H9 (cell line): ENCODE measurements at regions not wholly inside any gene's neighbourhood (a gene's known extent, or its start where the extent isn't known, plus 50 kb on each side); places are given as distances from the start of the nearest gene placed in this dataset.

ENCODE experiments used
- DNase-seq: peaks from one replicate; pipeline ENCODE4 v3.0.0-alpha.2; 2017
- H2AFZ ChIP-seq: one replicate; pipeline ENCODE4 v1.6.1; 2013; ENCODE audit warnings: mild to moderate bottlenecking, low read length, control low read depth, moderate library complexity
- H2AK5ac ChIP-seq: 2 replicates; pipeline ENCODE4 v1.6.1; 2013; ENCODE audit warnings: low read length, control low read depth, mixed read lengths; ENCODE audit not compliant: insufficient read length
- H2BK120ac ChIP-seq: one replicate; pipeline ENCODE4 v1.6.1; 2013; ENCODE audit warnings: low read depth, mild to moderate bottlenecking, low read length, control low read depth, inconsistent platforms; ENCODE audit not compliant: poor library complexity, severe bottlenecking
- H2BK12ac ChIP-seq: 2 replicates; pipeline ENCODE4 v1.6.1; 2013; ENCODE audit warnings: low read length, control low read depth, mixed read lengths, low read depth; ENCODE audit not compliant: insufficient read length
- H2BK15ac ChIP-seq: 2 replicates; pipeline ENCODE4 v1.6.1; 2013; ENCODE audit warnings: low read depth, low read length, control low read depth
- H2BK20ac ChIP-seq: one replicate; pipeline ENCODE4 v1.6.1; 2013; ENCODE audit warnings: low read depth, mild to moderate bottlenecking, low read length, control low read depth, inconsistent platforms; ENCODE audit not compliant: poor library complexity, severe bottlenecking
- H2BK5ac ChIP-seq: 2 replicates; pipeline ENCODE4 v1.6.1; 2013; ENCODE audit warnings: low read length, control low read depth, mixed read lengths; ENCODE audit not compliant: insufficient read length
- H3K14ac ChIP-seq: 2 replicates; pipeline ENCODE4 v1.6.1; 2013; ENCODE audit warnings: low read length, control low read depth; ENCODE audit not compliant: insufficient read depth
- H3K18ac ChIP-seq: 2 replicates; pipeline ENCODE4 v1.6.1; 2013; ENCODE audit warnings: low read depth, mild to moderate bottlenecking, mixed read lengths, low read length, control low read depth; ENCODE audit not compliant: insufficient read length
- H3K23ac ChIP-seq: 2 replicates; pipeline ENCODE4 v1.6.1; 2013; ENCODE audit warnings: low read length, control low read depth, mixed read lengths, low read depth; ENCODE audit not compliant: insufficient read length
- H3K23me2 ChIP-seq: 2 replicates; pipeline ENCODE4 v1.6.1; 2013; ENCODE audit warnings: low read depth, mild to moderate bottlenecking, mixed read lengths, low read length, control low read depth; ENCODE audit not compliant: insufficient read length, poor library complexity, severe bottlenecking
- H3K27ac ChIP-seq: 2 replicates; pipeline ENCODE4 v1.5.1; 2013; ENCODE audit warnings: low read length, control low read depth, mixed read lengths, low read depth; ENCODE audit not compliant: insufficient read length
- H3K27me3 ChIP-seq: 2 replicates; pipeline ENCODE4 v1.6.1; 2013; ENCODE audit warnings: low read length, control low read depth, inconsistent platforms; ENCODE audit not compliant: insufficient read depth
- H3K4ac ChIP-seq: 2 replicates; pipeline ENCODE4 v1.6.1; 2013; ENCODE audit warnings: low read depth, mild to moderate bottlenecking, control low read depth, inconsistent platforms, low read length, moderate library complexity
- H3K4me1 ChIP-seq: 2 replicates; pipeline ENCODE4 v1.6.1; 2013; ENCODE audit warnings: low read length, control low read depth, inconsistent platforms; ENCODE audit not compliant: insufficient read depth
- H3K4me2 ChIP-seq: 2 replicates; pipeline ENCODE4 v1.6.1; 2013; ENCODE audit warnings: low read length, control low read depth, mixed read lengths; ENCODE audit not compliant: insufficient read length, insufficient read depth
- H3K56ac ChIP-seq: 2 replicates; pipeline ENCODE4 v1.6.1; 2013; ENCODE audit warnings: low read depth, mild to moderate bottlenecking, mixed read lengths, low read length, control low read depth; ENCODE audit not compliant: insufficient read length
- H3K79me1 ChIP-seq: 2 replicates; pipeline ENCODE4 v1.6.1; 2013; ENCODE audit warnings: low read depth, mild to moderate bottlenecking, moderate library complexity, low read length, control low read depth, inconsistent platforms; ENCODE audit not compliant: insufficient read depth, poor library complexity, severe bottlenecking
- H3K79me2 ChIP-seq: 2 replicates; pipeline ENCODE4 v1.6.1; 2013; ENCODE audit warnings: low read length, control low read depth, inconsistent platforms; ENCODE audit not compliant: insufficient read depth
- H3K9ac ChIP-seq: 2 replicates; pipeline ENCODE4 v1.6.1; 2013; ENCODE audit warnings: low read length, control low read depth, mixed read lengths; ENCODE audit not compliant: insufficient read length; ENCODE audit errors: extremely low read depth
- H3K9me3 ChIP-seq: one replicate; pipeline ENCODE4 v1.6.1; 2013; ENCODE audit warnings: low read depth, low read length, inconsistent platforms; ENCODE audit not compliant: control insufficient read depth
- H3T11ph ChIP-seq: one replicate; pipeline ENCODE4 v1.6.1; 2013; ENCODE audit warnings: mild to moderate bottlenecking, low read length, control low read depth, inconsistent platforms
- H4K20me1 ChIP-seq: one replicate; pipeline ENCODE4 v1.6.1; 2013; ENCODE audit not compliant: control insufficient read depth, insufficient read length, insufficient read depth
- H4K5ac ChIP-seq: 2 replicates; pipeline ENCODE4 v1.6.1; 2013; ENCODE audit warnings: low read depth, mild to moderate bottlenecking, mixed read lengths, low read length, control low read depth; ENCODE audit not compliant: insufficient read length
- H4K8ac ChIP-seq: replicated peaks from 2 replicates; pipeline ENCODE4 v1.6.1; 2013; ENCODE audit warnings: low read length, control low read depth, mixed read lengths, low read depth; ENCODE audit not compliant: insufficient read length
- H4K91ac ChIP-seq: 2 replicates; pipeline ENCODE4 v1.6.1; 2013; ENCODE audit warnings: low read depth, mild to moderate bottlenecking, moderate library complexity, mixed read lengths, low read length, control low read depth; ENCODE audit not compliant: insufficient read length
- H3K27ac Mint-ChIP-seq, 3 experiments: 2 replicates in 2 of 3; 3 replicates in 1 of 3; pipeline ENCODE4 v1.8.0; 2020 to 2021; ENCODE audit warnings: mixed read lengths in 3 of 3, mild to moderate bottlenecking in 1 of 3, moderate library complexity in 1 of 3
- H3K27me3 Mint-ChIP-seq: 2 replicates; pipeline ENCODE4 v1.8.0; 2021; ENCODE audit warnings: low read depth, mild to moderate bottlenecking, moderate library complexity, mixed read lengths
- H3K36me3 Mint-ChIP-seq, 3 experiments: 2 replicates in 2 of 3; 3 replicates in 1 of 3; pipeline ENCODE4 v1.8.0; 2020 to 2021; ENCODE audit warnings: low read depth in 3 of 3, mixed read lengths in 3 of 3; ENCODE audit not compliant: insufficient read depth in 1 of 3
- H3K4me1 Mint-ChIP-seq, 2 experiments: 2 replicates each; pipeline ENCODE4 v1.8.0; 2020; ENCODE audit warnings: mixed read lengths in 2 of 2
- H3K4me3 Mint-ChIP-seq, 2 experiments: 2 replicates in 1 of 2; 3 replicates in 1 of 2; pipeline ENCODE4 v1.8.0; 2020 to 2021; ENCODE audit warnings: mild to moderate bottlenecking in 2 of 2, mixed read lengths in 2 of 2, moderate library complexity in 1 of 2
- H3K9me3 Mint-ChIP-seq, 2 experiments: 2 replicates in 1 of 2; 3 replicates in 1 of 2; pipeline ENCODE4 v1.8.0; 2020; ENCODE audit warnings: mild to moderate bottlenecking in 2 of 2, mixed read lengths in 2 of 2, moderate library complexity in 1 of 2
- CTCF ChIP-seq: fragments of 200-600 bp; sonication (generic); conservative IDR thresholded peaks from 3 replicates; pipeline ENCODE4 v1.8.0; 2021; ENCODE audit warnings: antibody characterized with exemption, mild to moderate bottlenecking
- WGBS: extraction: QIAGEN DNeasy Blood & Tissue Kit; methylation state at CpG from one replicate; pipeline ENCODE4 v1.1.7; 2013; ENCODE audit warnings: missing lambda C conversion rate, low lambda C conversion rate, mixed read lengths; ENCODE audit not compliant: insufficient read length; ENCODE audit errors: extremely low coverage; 5-methylcytosine and 5-hydroxymethylcytosine counted together

DNA sequence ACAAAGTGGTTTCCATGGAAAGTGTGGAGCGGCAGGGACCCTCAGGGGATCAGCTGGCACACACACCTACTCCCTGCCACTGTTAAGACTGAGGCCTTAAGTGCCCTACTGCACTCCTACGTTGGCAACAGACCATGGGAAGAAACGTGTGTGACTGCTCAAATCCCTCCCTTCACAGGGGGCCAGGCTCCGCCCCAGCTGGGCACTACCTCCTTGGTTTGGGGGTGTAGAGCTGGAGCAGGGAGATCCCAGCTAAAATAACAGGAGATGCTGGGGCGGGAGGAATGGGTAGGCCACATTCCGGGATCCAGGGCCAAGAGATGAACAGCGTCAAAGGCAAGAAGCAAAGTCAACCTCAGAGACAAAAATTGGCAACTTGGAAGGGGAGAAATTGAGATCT, 231.0 kb downstream of the EN1 start:
- no peak overlapping the region for H2BK12ac ChIP-seq
- H3K23ac ChIP-seq = no peak overlapping the region
- no peak overlapping the region for H2AFZ ChIP-seq
- H3K79me2 ChIP-seq = no peaks in the 10 kb centered on the region
- no peaks in the 10 kb centered on the region for H3K4me1 ChIP-seq
- no peak overlapping the region for H3K56ac ChIP-seq
- no peak overlapping the region for H3T11ph ChIP-seq
- H3K4ac ChIP-seq = no peak overlapping the region
- WGBS = no CpG with 5 or more reads among the region's 7 CpGs
- Mint-ChIP-seq H3K9me3 (no peaks in the 10 kb centered on the region; a peak in 1 of 5 replicates), H3K27me3 (peaks cover 5% of the 10 kb centered on the region), H3K4me1 (peaks cover 23 to 47% of the 10 kb centered on the region in 2 experiments), H3K27ac (no peak overlapping the region), H3K4me3 (no peak overlapping the region), H3K36me3 (no peaks in the 10 kb centered on the region)
- H3K18ac ChIP-seq = no peak overlapping the region
- no peak overlapping the region for H4K5ac ChIP-seq
- no peak overlapping the region for H2BK5ac ChIP-seq
- no peaks in the 10 kb centered on the region for H3K9me3 ChIP-seq
- H3K79me1 ChIP-seq = no peaks in the 10 kb centered on the region
- no peak overlapping the region for H4K8ac ChIP-seq
- no peak overlapping the region for H3K9ac ChIP-seq
- H3K27me3 ChIP-seq = no peaks in the 10 kb centered on the region
- TF ChIP-seq CTCF = no peak
- H2BK120ac ChIP-seq = no peak overlapping the region
- no peaks in the 10 kb centered on the region for H3K23me2 ChIP-seq
- H3K27ac ChIP-seq = no peak overlapping the region
- no peak overlapping the region for H3K4me2 ChIP-seq
- H3K14ac ChIP-seq = no peak overlapping the region; the same call in 1 of the 2 replicates
- no peak overlapping the region for H2BK20ac ChIP-seq
- no peak overlapping the region for H2BK15ac ChIP-seq
- no peak for DNase-seq
- H4K91ac ChIP-seq = no peak overlapping the region
- H2AK5ac ChIP-seq = no peak overlapping the region
- no peaks in the 10 kb centered on the region for H4K20me1 ChIP-seq
